Activated CD4-positive, CD25-positive, alpha-beta regulatory T cell treated with anti-CD3 and anti-CD28 coated beads, Interleukin-2, amount 50 U/mL, for 24 hours (primary cell): ENCODE measurements at regions not wholly inside any gene's neighbourhood (a gene's known extent, or its start where the extent isn't known, plus 50 kb on each side); places are given as distances from the start of the nearest gene placed in this dataset.
"Not testable (repeated sequence)": the region's sequence is repeated elsewhere in the genome, so short reads cannot be mapped to it uniquely, and the experiment has no call there.

Source experiments
- ATAC-seq, 2 donors: fragments of 150-1000 bp; cut with Tn5 transposase; one replicate each; pipeline ENCODE4 v1.10.0; 2021; ENCODE audit warnings: mild to moderate bottlenecking in 1 of 2, moderate library complexity in 1 of 2

DNA sequence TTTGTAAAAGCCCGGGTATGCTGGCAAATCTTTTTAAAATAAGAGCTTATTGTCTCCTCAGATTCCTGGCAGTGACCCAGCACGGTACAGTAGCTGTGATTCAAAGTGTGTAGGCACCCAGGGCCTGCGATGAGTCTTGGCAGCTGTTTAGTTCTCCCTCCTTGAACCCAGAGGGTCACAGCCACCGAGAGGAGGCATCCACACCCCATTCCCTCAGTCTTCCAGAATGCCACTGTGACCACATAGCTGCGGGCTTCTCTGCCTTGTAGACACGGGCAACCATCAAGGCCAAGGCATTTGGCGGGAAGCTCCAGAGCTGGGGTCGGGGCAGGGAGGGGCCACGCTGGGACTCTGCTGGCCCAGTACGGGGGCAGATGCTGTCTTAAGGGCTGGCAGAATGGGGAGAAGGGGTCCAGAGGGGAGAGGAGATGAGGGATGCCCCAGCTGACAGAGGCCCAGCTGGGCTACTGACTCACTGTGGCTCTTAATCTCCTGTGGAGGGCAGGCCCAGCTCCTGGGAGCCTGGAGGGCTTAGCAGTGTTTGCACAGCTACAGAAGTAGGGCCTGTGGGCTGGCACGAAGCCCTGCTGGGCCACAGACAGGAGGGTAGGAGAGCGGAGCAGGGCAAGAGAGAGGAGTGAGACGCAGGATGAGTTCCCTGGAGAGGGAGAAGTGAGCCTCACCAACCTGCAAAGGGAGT is 68.8 kb upstream of the DLG1 start:
- no peak for ATAC-seq

DNA sequence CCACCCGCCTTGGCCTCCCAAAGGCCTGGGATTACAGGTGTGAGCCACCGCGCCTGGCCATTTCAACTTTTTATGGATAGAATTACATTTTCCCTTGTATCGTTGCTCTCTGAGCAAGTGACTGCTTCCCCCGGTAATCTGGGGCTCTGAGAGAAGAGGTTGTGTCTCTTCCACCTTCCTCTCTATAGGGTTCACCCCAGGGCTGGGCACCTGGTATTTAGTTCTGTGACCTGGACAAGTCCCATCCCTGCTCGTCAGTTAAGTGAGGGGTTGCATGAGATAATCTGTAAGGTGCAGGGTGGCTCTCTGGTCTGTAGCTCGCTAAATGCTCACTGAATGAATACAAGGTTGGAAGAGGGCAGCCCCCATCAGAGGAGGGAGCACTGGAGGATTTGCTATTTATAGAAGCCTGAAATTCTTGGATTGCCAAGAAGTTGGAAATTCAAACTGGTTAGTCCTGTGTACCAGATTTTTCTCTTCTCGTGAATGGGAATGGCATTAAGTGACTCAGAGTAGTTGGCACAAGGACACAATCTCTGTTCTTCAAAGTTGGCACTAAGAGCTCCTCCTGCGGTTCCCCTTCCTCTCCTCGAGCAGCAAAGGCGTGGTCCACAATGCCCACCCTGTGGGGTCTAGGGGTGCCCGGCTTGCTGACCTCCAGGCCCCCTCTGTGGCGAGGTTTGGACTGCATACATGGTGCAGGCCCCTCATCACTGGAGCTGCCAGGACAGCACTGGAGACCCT is 68.1 kb upstream of the DLG1 start:
- no peak for ATAC-seq

DNA sequence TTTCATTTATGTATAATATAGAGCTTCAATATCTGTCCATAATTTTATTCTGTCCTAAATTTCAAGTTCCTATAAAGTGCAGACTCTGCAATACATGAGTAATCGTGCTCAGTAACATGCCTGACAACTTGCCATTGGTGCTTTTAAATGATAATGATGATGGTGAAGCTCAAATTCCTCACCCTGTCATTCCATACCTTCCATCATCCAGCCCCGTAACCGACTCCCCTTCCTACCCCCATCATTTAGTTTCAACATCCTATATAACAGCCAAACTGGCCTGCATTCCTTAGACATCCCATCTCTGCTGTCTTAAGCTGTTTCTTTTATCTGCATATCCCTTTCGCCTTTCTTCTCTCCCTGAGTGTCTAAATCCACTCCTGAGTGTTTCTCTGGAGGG is 67.2 kb upstream of the DLG1 start:
- ATAC-seq = no peak

DNA sequence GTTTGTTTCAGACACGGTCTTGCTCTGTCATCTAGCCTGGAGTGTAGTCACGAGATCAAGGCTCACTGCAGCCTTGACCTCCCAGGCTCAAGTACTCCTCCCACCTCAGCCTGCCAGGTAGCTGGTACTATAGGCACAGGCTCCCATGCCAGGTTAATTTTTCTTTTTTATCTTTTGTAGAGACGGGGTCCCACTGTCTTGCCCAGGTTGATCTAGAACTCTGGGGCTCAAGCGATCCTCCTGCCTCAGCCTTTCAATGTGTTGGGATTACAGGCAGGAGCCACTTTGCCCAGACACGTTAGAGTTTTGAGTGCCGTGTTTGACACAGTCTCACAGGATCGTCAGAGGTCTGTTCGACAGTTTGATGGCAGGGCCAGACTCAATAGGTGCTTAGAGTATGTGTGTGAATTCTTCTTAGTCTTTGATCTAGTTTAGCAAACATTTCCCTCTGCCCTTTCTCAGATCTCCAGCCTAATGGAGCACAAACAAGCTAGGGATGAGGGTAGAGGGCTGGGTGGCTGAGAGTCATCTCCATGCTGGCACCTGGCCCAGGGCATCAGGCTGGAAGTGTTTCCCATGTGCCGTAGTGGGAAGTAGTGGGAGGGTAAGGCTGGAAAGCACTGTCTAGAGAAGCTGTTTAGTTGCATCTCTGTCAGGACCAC is 66.1 kb upstream of the DLG1 start:
- ATAC-seq = no peak

DNA sequence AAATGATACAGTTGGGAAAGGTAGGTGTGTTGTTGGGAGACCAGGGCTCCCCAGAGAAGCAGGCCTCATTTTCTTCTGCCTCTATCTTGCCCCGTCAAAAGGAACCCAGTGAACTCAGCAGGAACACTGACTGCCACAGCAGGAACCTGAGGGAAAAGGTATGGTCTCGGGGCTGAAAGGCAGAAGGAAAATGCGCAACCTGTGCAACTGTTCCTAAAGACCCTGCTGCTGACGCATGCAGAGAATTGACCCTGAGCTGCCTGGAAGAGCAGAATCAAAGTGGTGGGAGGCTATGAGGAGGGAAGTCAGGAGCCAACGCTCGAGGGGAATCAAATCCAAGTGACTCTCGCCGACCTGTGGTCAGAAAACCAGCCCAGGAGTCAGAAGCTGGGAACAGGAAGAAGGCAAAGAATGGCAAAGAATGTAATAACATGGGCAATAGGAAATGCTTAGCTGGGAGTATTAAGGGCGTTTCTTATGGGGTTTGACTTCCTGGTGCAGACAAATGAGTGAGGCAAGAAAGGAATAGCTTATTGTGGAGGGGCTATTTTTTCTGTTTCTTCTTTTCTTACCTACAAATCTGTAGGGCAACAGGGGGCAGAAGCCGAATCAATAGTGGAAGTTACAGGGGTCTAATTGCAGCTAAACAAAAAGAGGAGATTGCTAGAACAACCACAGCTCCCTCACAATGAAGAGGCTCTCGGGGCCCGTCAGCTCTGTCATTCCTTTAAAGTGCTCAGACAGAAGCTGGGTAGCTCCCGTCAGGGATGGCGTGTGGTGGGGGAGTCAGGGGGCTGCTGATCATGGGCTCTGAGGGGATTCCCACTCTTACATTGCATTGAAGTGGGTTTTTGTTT is 65.4 kb upstream of the DLG1 start:
- ATAC-seq = no peak

DNA sequence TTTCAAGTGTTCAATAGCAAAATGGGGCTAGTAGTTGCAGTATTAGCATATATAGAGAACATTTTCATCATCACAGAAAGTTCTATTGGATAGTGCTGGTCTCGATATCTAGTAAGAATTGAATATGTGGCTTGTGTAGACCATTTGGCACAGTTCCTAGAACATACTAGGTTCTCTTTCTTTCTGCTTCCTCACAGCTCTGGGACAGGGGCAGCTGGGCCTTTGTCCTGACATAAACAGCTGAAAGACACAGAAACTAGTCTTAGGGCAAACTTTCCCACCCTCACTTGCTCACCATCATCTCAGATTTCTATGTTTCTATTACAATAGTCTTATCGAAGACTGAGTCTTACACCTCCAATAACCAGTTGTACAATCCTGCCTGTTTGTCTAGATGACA is 63.7 kb upstream of the DLG1 start:
- no peak for ATAC-seq

DNA sequence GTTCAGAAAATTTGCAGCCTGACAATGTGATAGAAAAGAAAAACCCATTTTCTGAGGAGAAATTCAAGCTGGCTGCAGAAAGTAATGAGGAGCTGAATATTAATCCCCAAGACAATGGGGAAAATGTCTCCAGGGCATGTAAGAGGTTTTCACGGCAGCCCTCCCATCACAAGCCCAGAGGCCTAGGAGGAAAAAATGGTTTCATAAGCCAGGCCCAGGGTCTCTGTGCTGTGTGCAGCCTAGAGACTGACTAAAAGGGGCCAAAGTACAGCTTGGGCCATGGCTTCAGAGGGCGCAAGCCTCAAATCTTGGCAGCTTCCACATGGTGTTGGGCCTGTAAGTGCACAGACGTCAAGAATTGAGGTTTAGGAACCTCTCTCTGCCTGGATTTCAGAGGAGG is 61.7 kb upstream of the DLG1 start:
- ATAC-seq = not testable (repeated sequence)

DNA sequence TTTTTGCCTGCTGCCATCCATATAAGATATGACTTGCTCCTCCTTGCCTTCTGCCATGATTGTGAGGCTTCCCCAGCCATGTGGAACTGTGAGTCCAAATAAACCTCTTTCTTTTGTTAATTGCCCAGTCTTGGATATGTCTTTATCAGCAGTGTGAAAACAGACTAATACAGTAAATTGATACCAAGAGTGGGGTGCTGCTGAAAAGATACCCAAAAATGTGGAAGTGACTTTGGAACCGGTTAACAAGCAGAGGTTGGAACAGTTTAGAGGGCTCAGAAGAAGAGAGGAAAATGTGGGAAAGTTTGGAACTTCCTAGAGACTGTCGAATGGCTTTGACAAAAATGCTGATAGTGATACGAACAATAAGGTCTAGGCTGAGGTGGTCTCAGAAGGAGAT is 61.1 kb upstream of the DLG1 start:
- ATAC-seq = not testable (repeated sequence)

DNA sequence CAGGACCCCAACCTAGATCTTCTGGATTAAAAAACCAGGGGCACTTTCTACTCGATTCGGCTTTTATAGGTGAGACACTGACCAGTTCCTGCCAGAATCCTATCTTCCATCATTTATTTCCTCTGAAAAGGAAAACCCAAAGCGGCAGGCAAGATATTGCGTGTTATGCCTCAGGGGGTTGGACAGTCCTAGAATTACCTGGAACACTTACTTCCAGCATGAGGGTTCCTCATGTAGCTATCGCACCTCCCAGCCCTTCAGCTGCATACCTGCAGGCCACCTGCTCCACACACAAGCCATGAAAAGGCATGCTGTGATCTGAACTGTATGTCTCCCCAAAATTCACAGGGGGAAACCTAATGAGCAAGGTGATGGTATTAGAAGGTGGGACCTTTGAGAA is 58.3 kb upstream of the DLG1 start:
- ATAC-seq = no peak

DNA sequence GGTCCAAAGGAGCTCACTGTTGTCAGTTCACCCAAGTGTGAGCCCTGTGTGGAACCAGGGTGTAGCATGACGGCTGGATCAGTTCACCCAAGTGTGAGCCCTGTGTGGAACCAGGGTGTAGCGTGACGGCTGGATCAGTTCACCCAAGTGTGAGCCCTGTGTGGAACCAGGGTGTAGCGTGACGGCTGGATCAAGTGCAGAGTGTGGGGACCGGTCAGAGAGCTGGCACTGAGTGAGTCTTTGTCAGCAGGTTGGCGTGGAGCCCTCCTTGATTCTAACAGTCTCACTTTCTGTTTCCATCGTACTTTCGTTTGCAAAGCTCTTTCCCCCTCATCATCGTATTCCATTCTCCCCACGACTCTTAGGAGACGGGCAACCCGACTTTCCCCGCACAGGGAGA is 57.9 kb upstream of the DLG1 start:
- no peak for ATAC-seq

DNA sequence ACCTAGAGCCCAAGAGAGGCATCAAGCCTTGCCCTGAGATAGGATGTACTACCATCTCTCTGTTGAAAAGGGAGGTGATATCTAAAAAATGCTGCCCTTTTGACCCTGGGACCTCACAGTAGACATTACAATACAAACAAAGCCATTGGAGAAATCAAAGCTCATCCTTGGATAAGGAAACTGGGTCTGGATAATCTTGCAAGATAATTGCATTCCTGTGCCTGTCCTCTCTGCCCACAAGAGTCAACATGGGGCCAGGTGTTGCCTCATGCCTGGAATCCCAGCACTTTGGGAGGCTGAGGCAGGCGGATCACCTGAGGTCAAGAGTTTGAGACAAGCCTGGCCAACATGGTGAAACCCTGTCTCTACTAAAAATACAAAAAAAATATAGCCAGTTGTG is 57.3 kb upstream of the DLG1 start:
- no peak for ATAC-seq

DNA sequence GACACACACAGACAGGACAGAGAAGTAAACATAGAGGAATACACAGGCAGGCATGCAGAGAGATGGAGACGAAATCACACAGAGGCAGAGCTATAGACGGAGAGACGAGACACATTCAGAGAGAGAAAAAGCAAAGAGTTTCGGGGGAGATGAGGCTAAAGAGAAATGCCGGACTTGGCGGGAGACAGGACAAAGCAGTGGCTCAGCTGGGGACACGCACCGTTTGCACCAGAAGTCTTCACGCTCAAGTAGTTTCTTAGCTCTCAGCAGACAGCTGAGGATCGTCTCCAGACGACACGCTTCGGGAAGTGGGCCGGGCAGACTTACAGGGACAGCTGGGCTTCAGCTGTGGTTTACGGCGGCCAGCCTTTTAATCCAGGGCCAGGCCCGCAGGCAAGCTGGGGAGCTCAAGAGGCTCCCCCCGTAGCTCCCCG is 56.2 kb upstream of the DLG1 start:
- ATAC-seq = no peak

DNA sequence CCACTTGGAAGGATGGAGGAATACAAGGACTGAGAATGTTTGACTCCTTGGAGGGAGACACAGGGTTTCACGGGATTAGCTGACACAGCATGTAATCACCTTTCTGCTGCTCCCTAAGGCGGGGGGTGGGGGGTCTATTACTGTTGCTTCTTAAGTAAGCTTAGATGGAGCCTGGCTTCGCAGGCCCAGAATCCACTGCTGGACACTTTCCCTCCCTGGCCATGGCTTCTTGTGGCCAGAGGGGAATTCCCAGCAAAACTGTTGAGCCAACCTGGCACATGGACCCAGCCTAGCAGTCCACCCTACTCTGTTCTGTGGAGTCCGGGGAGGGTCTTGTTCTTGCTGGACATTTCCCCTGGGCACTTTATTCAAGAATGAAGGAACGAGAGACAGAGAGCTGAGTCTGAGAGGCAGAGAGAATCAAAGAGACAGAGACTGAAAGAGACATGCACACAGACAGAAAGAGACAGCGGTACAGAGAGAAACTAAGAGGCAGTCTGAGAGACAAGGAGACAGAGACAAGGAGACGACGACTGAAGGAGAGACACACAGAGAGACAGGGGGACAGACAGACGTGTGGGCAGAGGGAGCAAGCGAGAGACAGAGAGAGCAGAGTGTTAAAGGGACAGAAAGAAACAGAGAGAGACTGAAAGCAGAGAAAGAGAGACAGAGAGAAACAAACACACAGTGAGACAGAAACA is 55.6 kb upstream of the DLG1 start:
- no peak for ATAC-seq

DNA sequence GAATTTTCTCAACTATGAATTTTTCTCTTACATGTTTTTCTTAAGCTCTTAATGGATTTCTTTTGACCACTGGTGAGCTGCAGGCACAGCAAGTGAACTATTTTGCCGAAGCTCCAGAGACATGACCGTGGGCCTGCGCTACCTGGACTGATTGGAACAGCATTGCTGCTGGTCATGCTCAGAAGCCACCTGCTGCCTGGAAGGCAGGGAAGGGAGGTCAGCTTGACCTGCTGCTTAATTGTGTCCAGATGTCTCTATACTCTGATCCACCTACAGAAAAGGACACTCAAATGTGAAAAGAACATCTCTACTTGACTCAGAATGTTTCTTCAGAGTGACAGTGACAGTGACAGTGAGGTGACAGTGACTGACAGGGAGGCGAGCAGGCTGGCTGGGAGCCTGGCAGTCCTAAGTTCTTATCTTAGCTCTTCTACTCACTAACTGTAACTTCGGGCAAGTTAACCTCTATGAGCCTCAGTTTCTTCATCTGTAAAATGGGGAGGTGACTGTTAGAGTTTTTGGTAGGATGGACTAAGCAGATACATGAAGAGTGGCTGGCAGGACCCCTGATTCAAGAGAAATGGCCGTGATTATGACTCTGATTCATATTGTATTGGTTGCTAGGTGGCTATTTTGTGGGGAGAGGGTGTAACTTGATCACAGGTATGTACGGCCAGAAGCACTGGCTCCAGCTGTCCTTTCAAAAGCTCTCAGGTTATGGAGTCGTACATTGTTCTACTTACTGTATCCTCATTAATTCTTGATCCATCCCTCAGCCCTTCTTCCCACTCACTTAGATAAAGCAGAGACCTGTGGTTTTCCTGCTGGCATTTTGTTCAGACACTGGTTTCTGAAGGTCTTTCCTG is 54.8 kb upstream of the DLG1 start:
- no peak for ATAC-seq

DNA sequence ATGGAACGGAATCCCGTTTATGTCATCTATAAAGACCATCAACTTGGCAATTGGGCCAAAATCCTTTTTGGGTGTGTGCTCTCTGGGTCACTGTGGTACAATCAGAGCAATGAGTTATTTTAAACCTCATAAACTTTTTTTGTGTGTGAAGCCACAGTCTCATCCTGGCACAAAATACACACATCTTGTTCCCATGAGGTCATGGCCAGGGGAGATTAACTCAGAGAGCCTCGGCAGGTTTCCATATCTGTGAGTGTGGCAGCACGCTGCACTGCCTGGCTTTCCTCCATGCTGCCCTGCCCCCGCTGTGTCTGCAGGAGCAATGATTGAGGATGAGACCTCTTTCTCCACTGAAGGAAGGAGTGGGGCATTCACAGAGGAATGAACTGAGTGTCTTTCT is 54.0 kb upstream of the DLG1 start:
- no peak for ATAC-seq

DNA sequence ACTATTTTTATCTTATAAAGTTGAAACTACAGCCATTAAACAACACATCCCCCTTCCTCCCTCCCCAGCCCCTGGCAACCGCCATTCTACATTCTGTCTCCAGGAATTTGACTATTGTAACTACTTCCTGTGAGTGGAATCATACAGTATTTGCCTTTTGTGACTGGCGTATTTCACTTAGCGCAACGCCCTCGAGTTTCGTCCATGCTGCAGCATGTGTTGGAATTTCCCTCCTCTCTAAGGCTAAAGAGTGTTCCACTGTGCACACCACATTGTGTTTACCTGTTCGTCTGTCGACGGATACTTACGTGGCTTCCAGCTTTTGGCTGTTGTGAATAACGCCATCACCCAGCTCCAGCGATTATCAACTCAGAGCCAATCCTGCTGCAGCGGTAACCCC is 52.0 kb upstream of the DLG1 start:
- no peak for ATAC-seq

DNA sequence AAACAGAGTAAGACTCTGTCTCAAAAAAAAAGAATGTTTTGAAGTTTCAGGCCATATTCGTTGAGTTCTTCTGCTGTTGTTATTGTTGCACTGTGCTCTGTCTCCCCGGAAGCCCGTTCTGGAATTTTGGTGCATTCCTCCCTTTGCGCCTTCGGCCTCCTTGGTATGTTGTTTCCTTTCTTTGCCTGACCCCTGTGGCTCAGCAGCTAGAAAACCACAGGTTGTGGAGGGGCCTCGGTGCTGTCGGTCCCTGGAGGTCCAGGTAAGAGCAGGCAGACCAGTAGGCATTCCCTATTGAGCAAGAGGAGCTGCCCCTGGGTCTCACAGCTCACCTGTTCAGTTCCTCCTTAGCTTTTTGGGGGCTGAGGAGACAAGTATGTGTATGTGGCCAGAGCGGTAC is 51.0 kb upstream of the DLG1 start:
- ATAC-seq = no peak
